Caco-2 (cell line): ENCODE measurements at regions not wholly inside any gene's neighbourhood (a gene's known extent, or its start where the extent isn't known, plus 50 kb on each side); places are given as distances from the start of the nearest gene placed in this dataset.

ENCODE experiments used
- BruUV-seq: library from RNA; stranded (reverse); fragments of 400-500 nt; replicated peaks from 2 replicates; lab custom pipeline; 2021; lab: Mats Ljungman, UMichigan
- CTCF ChIA-PET: fragments of 300-600 bp; sonication (Branson Sonifier 250); formaldehyde crosslinking; loops from one replicate; lab custom pipeline; 2022; ENCODE audit warnings: antibody characterized with exemption; lab: Charles Lee
- POLR2A ChIA-PET: fragments of 300-600 bp; sonication (Branson Sonifier 250); formaldehyde crosslinking; loops from one replicate; lab custom pipeline; 2022; ENCODE audit warnings: antibody characterized with exemption; lab: Charles Lee
- DNase-seq, 2 experiments: peaks; one replicate each; pipeline versions ENCODE4 v3.0.0 to v3.0.0-alpha.2; 2020 to 2022
- H3K27me3 ChIP-seq: replicated peaks from 2 replicates; pipeline ENCODE4 v1.6.0; 2011; ENCODE audit warnings: low read length; ENCODE audit not compliant: control insufficient read depth, insufficient read depth
- H3K36me3 ChIP-seq: 2 replicates; pipeline ENCODE4 v1.5.1; 2011; ENCODE audit warnings: low read length; ENCODE audit not compliant: control insufficient read depth, insufficient read depth
- H3K4me1 ChIP-seq: fragments of 250-450 bp; sonication (Bioruptor Pico); 2 replicates; pipeline ENCODE4 v1.5.1; 2020; ENCODE audit warnings: mild to moderate bottlenecking
- H3K4me3 ChIP-seq: 2 replicates; pipeline ENCODE4 v1.5.1; 2011; ENCODE audit warnings: low read depth, mild to moderate bottlenecking, control low read depth, low read length
- H3K9me3 ChIP-seq: fragments of 250-450 bp; sonication (Bioruptor Pico); 2 replicates; pipeline ENCODE4 v1.5.1; 2020; ENCODE audit warnings: mild to moderate bottlenecking, moderate library complexity
- H3K27ac Mint-ChIP-seq: one replicate; pipeline ENCODE4 v1.8.0; 2022; ENCODE audit warnings: mixed read lengths; ENCODE audit not compliant: unreplicated experiment
- H3K27me3 Mint-ChIP-seq: one replicate; pipeline ENCODE4 v1.8.0; 2022; ENCODE audit warnings: mixed read lengths; ENCODE audit not compliant: insufficient read depth, unreplicated experiment
- H3K36me3 Mint-ChIP-seq: one replicate; pipeline ENCODE4 v1.8.0; 2022; ENCODE audit warnings: mild to moderate bottlenecking, mixed read lengths; ENCODE audit not compliant: insufficient read depth, unreplicated experiment
- H3K4me1 Mint-ChIP-seq: one replicate; pipeline ENCODE4 v1.8.0; 2022; ENCODE audit warnings: low read depth, mixed read lengths; ENCODE audit not compliant: unreplicated experiment
- H3K4me3 Mint-ChIP-seq: one replicate; pipeline ENCODE4 v1.8.0; 2022; ENCODE audit warnings: mild to moderate bottlenecking, moderate library complexity, mixed read lengths; ENCODE audit not compliant: unreplicated experiment
- H3K9me3 Mint-ChIP-seq: one replicate; pipeline ENCODE4 v1.8.0; 2022; ENCODE audit warnings: mixed read lengths; ENCODE audit not compliant: unreplicated experiment
- intact Hi-C: fragments of 100-400 bp; cut with micrococcal nuclease; formaldehyde crosslinking; loops from one replicate; pipeline ENCODE4 v1.10.0; 2022; ENCODE audit not compliant: unreplicated experiment
- TF ChIP-seq, protein P1 (sequence below), 2 experiments: fragments of 200-600 bp in 1 of 2; IDR thresholded peaks; 1 replicate in 1 of 2; 2 replicates in 1 of 2; pipeline versions ENCODE4 v1.5.1 to v1.8.0; 2011 to 2022; ENCODE audit warnings: antibody characterized with exemption in 1 of 2, control low read depth in 1 of 2, inconsistent platforms in 1 of 2, low read depth in 1 of 2, low read length in 1 of 2, mild to moderate bottlenecking in 1 of 2, moderate library complexity in 1 of 2; ENCODE audit not compliant: insufficient read depth in 1 of 2, severe bottlenecking in 1 of 2, unreplicated experiment in 1 of 2

DNA sequence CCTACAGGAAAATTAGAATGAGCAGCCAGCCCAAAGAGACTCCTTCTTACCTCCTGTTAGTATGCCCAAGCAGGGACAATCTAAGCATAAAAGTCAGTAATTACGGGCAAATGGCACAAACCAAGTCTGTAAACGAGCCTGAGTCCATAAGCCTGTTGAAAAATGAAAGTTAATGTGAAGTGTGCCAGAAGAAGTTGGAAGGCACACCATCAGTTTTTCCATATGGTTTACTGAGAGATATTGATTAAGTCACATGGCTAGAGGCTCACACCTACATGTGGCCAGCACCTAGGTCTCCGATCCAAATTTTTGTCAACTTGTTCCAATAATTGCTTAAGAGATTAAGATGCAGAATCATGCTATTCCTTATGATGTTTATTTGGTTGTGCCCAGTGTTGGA is 242.4 kb upstream of the CSF3R start:
- ChIA-PET CTCF (no interaction called here), POLR2A (no interaction called here)
- Histone ChIP-seq H3K27me3 (no peaks in the 10 kb centered on the region), H3K4me1 (no peaks in the 10 kb centered on the region), H3K4me3 (no peak overlapping the region), H3K36me3 (no peaks in the 10 kb centered on the region), H3K9me3 (no peaks in the 10 kb centered on the region)
- no peaks in the 10 kb centered on the region for H3K4me1 Mint-ChIP-seq
- intact Hi-C loops = no loop called here
- no TSS peak for BruUV-seq
- no peak overlapping the region for H3K4me3 Mint-ChIP-seq
- peaks cover 17% of the 10 kb centered on the region for H3K27me3 Mint-ChIP-seq
- no peaks in the 10 kb centered on the region for H3K36me3 Mint-ChIP-seq
- no peak overlapping the region for H3K27ac Mint-ChIP-seq
- no peaks in the 10 kb centered on the region for H3K9me3 Mint-ChIP-seq
- no peak for DNase-seq
- TF ChIP-seq, protein P1, sequence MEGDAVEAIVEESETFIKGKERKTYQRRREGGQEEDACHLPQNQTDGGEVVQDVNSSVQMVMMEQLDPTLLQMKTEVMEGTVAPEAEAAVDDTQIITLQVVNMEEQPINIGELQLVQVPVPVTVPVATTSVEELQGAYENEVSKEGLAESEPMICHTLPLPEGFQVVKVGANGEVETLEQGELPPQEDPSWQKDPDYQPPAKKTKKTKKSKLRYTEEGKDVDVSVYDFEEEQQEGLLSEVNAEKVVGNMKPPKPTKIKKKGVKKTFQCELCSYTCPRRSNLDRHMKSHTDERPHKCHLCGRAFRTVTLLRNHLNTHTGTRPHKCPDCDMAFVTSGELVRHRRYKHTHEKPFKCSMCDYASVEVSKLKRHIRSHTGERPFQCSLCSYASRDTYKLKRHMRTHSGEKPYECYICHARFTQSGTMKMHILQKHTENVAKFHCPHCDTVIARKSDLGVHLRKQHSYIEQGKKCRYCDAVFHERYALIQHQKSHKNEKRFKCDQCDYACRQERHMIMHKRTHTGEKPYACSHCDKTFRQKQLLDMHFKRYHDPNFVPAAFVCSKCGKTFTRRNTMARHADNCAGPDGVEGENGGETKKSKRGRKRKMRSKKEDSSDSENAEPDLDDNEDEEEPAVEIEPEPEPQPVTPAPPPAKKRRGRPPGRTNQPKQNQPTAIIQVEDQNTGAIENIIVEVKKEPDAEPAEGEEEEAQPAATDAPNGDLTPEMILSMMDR (IDR thresholded peaks at IDR 0.05; ENCODE audit: insufficient read depth in 1 of 2, low read depth in 1 of 2, low read length in 1 of 2, severe bottlenecking in 1 of 2, unreplicated experiment in 1 of 2) = no peak

DNA sequence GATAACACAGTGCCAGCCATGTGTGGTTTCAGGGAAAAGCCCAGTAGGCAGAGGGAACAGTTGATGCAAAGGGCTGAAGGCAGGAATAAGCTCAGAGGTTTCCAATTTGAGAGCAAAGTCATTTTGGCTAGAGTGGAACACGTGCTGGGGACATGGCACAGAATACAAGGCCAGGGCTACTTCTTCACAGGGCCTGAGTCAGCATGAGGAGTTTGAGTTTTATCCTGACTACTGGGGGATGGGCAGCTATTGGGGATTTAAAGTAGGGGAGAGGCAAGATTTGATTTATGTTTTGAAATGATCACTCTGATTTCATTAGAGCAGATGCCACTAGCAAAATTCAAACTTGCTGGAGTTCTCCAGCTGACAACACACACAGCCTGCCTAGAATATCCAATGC is 241.1 kb upstream of the CSF3R start:
- Histone ChIP-seq H3K9me3 (no peaks in the 10 kb centered on the region), H3K4me3 (no peak overlapping the region), H3K36me3 (no peaks in the 10 kb centered on the region), H3K27me3 (no peaks in the 10 kb centered on the region), H3K4me1 (no peaks in the 10 kb centered on the region)
- ChIA-PET CTCF (no interaction called here), POLR2A (no interaction called here)
- no TSS peak for BruUV-seq
- no peaks in the 10 kb centered on the region for H3K36me3 Mint-ChIP-seq
- H3K27ac Mint-ChIP-seq = no peak overlapping the region
- H3K4me3 Mint-ChIP-seq = no peak overlapping the region
- no peaks in the 10 kb centered on the region for H3K9me3 Mint-ChIP-seq
- no peak for DNase-seq
- intact Hi-C loops = no loop called here
- peaks cover 16% of the 10 kb centered on the region for H3K27me3 Mint-ChIP-seq
- TF ChIP-seq, protein P1 (IDR thresholded peaks at IDR 0.05; ENCODE audit: insufficient read depth in 1 of 2, low read depth in 1 of 2, low read length in 1 of 2, severe bottlenecking in 1 of 2, unreplicated experiment in 1 of 2) = no peak
- no peaks in the 10 kb centered on the region for H3K4me1 Mint-ChIP-seq

DNA sequence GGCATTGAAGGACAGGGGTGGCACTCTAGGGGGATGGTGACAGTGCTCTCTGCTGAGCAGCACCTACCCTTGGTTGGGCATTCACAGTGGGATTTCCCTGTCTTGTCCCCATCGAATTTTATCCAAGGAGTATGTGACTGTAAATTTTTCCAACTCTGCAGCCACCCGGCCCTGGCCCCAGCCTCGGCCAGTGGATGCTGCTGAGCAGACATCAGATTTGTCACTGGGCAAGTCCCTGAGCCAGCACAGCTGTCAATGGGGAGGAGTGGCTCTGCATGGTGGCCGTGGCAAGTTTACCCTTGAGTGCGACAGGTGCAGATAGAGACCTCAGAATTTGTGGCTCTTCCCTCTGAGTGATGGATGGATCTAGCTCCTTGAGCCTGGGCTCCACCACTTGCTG is 240.2 kb upstream of the CSF3R start:
- H3K4me3 Mint-ChIP-seq = no peak overlapping the region
- H3K36me3 ChIP-seq = no peaks in the 10 kb centered on the region
- DNase-seq = no peak
- POLR2A ChIA-PET = no interaction called here
- H3K27me3 ChIP-seq = no peaks in the 10 kb centered on the region
- no peaks in the 10 kb centered on the region for H3K9me3 ChIP-seq
- no peaks in the 10 kb centered on the region for H3K4me1 Mint-ChIP-seq
- H3K36me3 Mint-ChIP-seq = no peaks in the 10 kb centered on the region
- H3K27ac Mint-ChIP-seq = no peak overlapping the region
- H3K27me3 Mint-ChIP-seq = peaks cover 12% of the 10 kb centered on the region
- BruUV-seq = no TSS peak
- H3K4me1 ChIP-seq = no peaks in the 10 kb centered on the region
- intact Hi-C loops = no loop called here
- CTCF ChIA-PET = no interaction called here
- TF ChIP-seq, protein P1 (IDR thresholded peaks at IDR 0.05; ENCODE audit: insufficient read depth in 1 of 2, low read depth in 1 of 2, low read length in 1 of 2, severe bottlenecking in 1 of 2, unreplicated experiment in 1 of 2) = no peak
- no peak overlapping the region for H3K4me3 ChIP-seq
- H3K9me3 Mint-ChIP-seq = no peaks in the 10 kb centered on the region
